Right lobe of liver (tissue), 4 donors: ENCODE measurements at regions not wholly inside any gene's neighbourhood (a gene's known extent, or its start where the extent isn't known, plus 50 kb on each side); places are given as distances from the start of the nearest gene placed in this dataset.

ENCODE experiments used
- CTCF ChIP-seq, 4 donors: fragments of 200-600 bp in 3 of 4; fragments of 450-650 bp in 1 of 4; IDR thresholded peaks; one replicate each; pipeline versions ENCODE4 v1.5.1 to v1.8.0; 2016 to 2022; ENCODE audit warnings: antibody characterized with exemption in 4 of 4, mild to moderate bottlenecking in 2 of 4
- POLR2A ChIP-seq: fragments of 450-650 bp; IDR thresholded peaks from one replicate; pipeline ENCODE4 v1.6.1; 2017; ENCODE audit warnings: antibody characterized with exemption, mild to moderate bottlenecking
- donor health status: DM: no; HTN: no; CAD: no.
- donor health status: DM: no; HTN: no; CAD: no.
- donor health status: DM: no; HTN: yes; CAD: no.

- TF ChIP-seq CTCF (IDR thresholded peaks at IDR 0.05) (no peak), POLR2A (no peak)
These were observed 867.6 kb downstream of the TRAM1L1 start for GRCh38 chr4:116217781-116218180.
